Activated CD4-positive, alpha-beta T cell treated with anti-CD3 and anti-CD28 coated beads, Interleukin-2, amount 10 ng/mL, durations not matched to agents 24 days and 14 days (primary cell): ENCODE measurements at regions not wholly inside any gene's neighbourhood (a gene's known extent, or its start where the extent isn't known, plus 50 kb on each side); places are given as distances from the start of the nearest gene placed in this dataset.

Experiments
- DNase-seq: peaks from one replicate; pipeline ENCODE4 v3.0.0; 2022
- H3K27ac Mint-ChIP-seq: one replicate; pipeline ENCODE4 v1.8.0; 2022; ENCODE audit warnings: mild to moderate bottlenecking, mixed read lengths
- H3K27me3 Mint-ChIP-seq: one replicate; pipeline ENCODE4 v1.8.0; 2022; ENCODE audit warnings: mixed read lengths
- H3K36me3 Mint-ChIP-seq: one replicate; pipeline ENCODE4 v1.8.0; 2022; ENCODE audit warnings: low read depth, mild to moderate bottlenecking, mixed read lengths
- H3K4me1 Mint-ChIP-seq: one replicate; pipeline ENCODE4 v1.8.0; 2021; ENCODE audit warnings: mixed read lengths
- H3K4me3 Mint-ChIP-seq: one replicate; pipeline ENCODE4 v1.8.0; 2022; ENCODE audit warnings: mild to moderate bottlenecking, moderate library complexity, mixed read lengths
- H3K9me3 Mint-ChIP-seq: one replicate; pipeline ENCODE4 v1.8.0; 2021; ENCODE audit warnings: mixed read lengths
- intact Hi-C: fragments of 100-400 bp; cut with micrococcal nuclease; formaldehyde crosslinking; loops from one replicate; pipeline ENCODE4 v1.15.1; 2023

- Mint-ChIP-seq H3K27ac (no peak overlapping the region), H3K4me3 (no peak overlapping the region), H3K9me3 (no peaks in the 10 kb centered on the region), H3K4me1 (no peaks in the 10 kb centered on the region), H3K36me3 (no peaks in the 10 kb centered on the region), H3K27me3 (peaks cover 10% of the 10 kb centered on the region)
- no peak for DNase-seq
- intact Hi-C loops: no loop called here
Observed at GRCh38 chr18:45250479-45250878, 364.8 kb upstream of the SLC14A2 start.

- no peak overlapping the region for H3K27ac Mint-ChIP-seq
- H3K9me3 Mint-ChIP-seq: no peaks in the 10 kb centered on the region
- no peaks in the 10 kb centered on the region for H3K4me1 Mint-ChIP-seq
- no peaks in the 10 kb centered on the region for H3K36me3 Mint-ChIP-seq
- peaks cover 10% of the 10 kb centered on the region for H3K27me3 Mint-ChIP-seq
- intact Hi-C loops: no loop called here
- no peak for DNase-seq
- no peak overlapping the region for H3K4me3 Mint-ChIP-seq
Observed at GRCh38 chr18:45251236-45251635, 364.0 kb upstream of the SLC14A2 start.

- Mint-ChIP-seq H3K36me3 (no peaks in the 10 kb centered on the region), H3K9me3 (no peaks in the 10 kb centered on the region), H3K4me3 (no peak overlapping the region), H3K4me1 (no peaks in the 10 kb centered on the region), H3K27me3 (peaks cover 8% of the 10 kb centered on the region), H3K27ac (no peak overlapping the region)
- no peak for DNase-seq
- intact Hi-C loops: no loop called here
Observed at GRCh38 chr18:45252474-45252873, 362.8 kb upstream of the SLC14A2 start.

GRCh38 chr18:45253056-45253565 lies 362.2 kb upstream of the SLC14A2 start:
- Mint-ChIP-seq H3K36me3 (no peaks in the 10 kb centered on the region), H3K27ac (no peak overlapping the region), H3K9me3 (no peaks in the 10 kb centered on the region), H3K27me3 (peaks cover 7% of the 10 kb centered on the region), H3K4me1 (no peaks in the 10 kb centered on the region), H3K4me3 (no peak overlapping the region)
- no peak for DNase-seq
- intact Hi-C loops: no loop called here

GRCh38 chr18:45253973-45254708 lies 361.1 kb upstream of the SLC14A2 start:
- DNase-seq: no peak
- H3K4me1 Mint-ChIP-seq: no peaks in the 10 kb centered on the region
- H3K9me3 Mint-ChIP-seq: no peaks in the 10 kb centered on the region
- intact Hi-C loops: no loop called here
- H3K4me3 Mint-ChIP-seq: no peak overlapping the region
- peaks cover 6% of the 10 kb centered on the region for H3K27me3 Mint-ChIP-seq
- no peaks in the 10 kb centered on the region for H3K36me3 Mint-ChIP-seq
- H3K27ac Mint-ChIP-seq: no peak overlapping the region

- no peaks in the 10 kb centered on the region for H3K36me3 Mint-ChIP-seq
- no peaks in the 10 kb centered on the region for H3K9me3 Mint-ChIP-seq
- H3K27ac Mint-ChIP-seq: no peak overlapping the region
- intact Hi-C loops: no loop called here
- DNase-seq: no peak
- no peak overlapping the region for H3K4me3 Mint-ChIP-seq
- peaks cover 3% of the 10 kb centered on the region for H3K27me3 Mint-ChIP-seq
- H3K4me1 Mint-ChIP-seq: no peaks in the 10 kb centered on the region
Observed at GRCh38 chr18:45254709-45255082, 360.6 kb upstream of the SLC14A2 start.

GRCh38 chr18:45255197-45255890 lies 359.9 kb upstream of the SLC14A2 start:
- no peak overlapping the region for H3K4me3 Mint-ChIP-seq
- H3K27ac Mint-ChIP-seq: no peak overlapping the region
- H3K9me3 Mint-ChIP-seq: no peaks in the 10 kb centered on the region
- intact Hi-C loops: no loop called here
- no peak for DNase-seq
- no peaks in the 10 kb centered on the region for H3K4me1 Mint-ChIP-seq
- H3K27me3 Mint-ChIP-seq: peaks cover 2% of the 10 kb centered on the region
- H3K36me3 Mint-ChIP-seq: no peaks in the 10 kb centered on the region

GRCh38 chr18:45260125-45260524 lies 355.2 kb upstream of the SLC14A2 start:
- DNase-seq: no peak
- H3K4me3 Mint-ChIP-seq: no peak overlapping the region
- no peaks in the 10 kb centered on the region for H3K9me3 Mint-ChIP-seq
- intact Hi-C loops: no loop called here
- H3K4me1 Mint-ChIP-seq: no peaks in the 10 kb centered on the region
- no peaks in the 10 kb centered on the region for H3K27me3 Mint-ChIP-seq
- no peaks in the 10 kb centered on the region for H3K36me3 Mint-ChIP-seq
- H3K27ac Mint-ChIP-seq: no peak overlapping the region

- no peaks in the 10 kb centered on the region for H3K9me3 Mint-ChIP-seq
- H3K27me3 Mint-ChIP-seq: no peaks in the 10 kb centered on the region
- no peak for DNase-seq
- H3K27ac Mint-ChIP-seq: no peak overlapping the region
- no peaks in the 10 kb centered on the region for H3K4me1 Mint-ChIP-seq
- intact Hi-C loops: no loop called here
- H3K36me3 Mint-ChIP-seq: no peaks in the 10 kb centered on the region
- no peak overlapping the region for H3K4me3 Mint-ChIP-seq
Observed at GRCh38 chr18:45266023-45266422, 349.3 kb upstream of the SLC14A2 start.

- Mint-ChIP-seq H3K36me3 (no peaks in the 10 kb centered on the region), H3K27ac (no peak overlapping the region), H3K4me1 (no peaks in the 10 kb centered on the region), H3K9me3 (no peaks in the 10 kb centered on the region), H3K27me3 (no peaks in the 10 kb centered on the region), H3K4me3 (no peak overlapping the region)
- no peak for DNase-seq
- intact Hi-C loops: no loop called here
Observed at GRCh38 chr18:45267622-45268021, 347.7 kb upstream of the SLC14A2 start.

GRCh38 chr18:45268583-45268982 lies 346.7 kb upstream of the SLC14A2 start:
- no peaks in the 10 kb centered on the region for H3K4me1 Mint-ChIP-seq
- H3K9me3 Mint-ChIP-seq: no peaks in the 10 kb centered on the region
- no peak overlapping the region for H3K4me3 Mint-ChIP-seq
- intact Hi-C loops: no loop called here
- DNase-seq: no peak
- H3K27ac Mint-ChIP-seq: no peak overlapping the region
- H3K36me3 Mint-ChIP-seq: no peaks in the 10 kb centered on the region
- H3K27me3 Mint-ChIP-seq: no peaks in the 10 kb centered on the region

GRCh38 chr18:45270289-45270771 lies 344.9 kb upstream of the SLC14A2 start:
- intact Hi-C loops: no loop called here
- Mint-ChIP-seq H3K4me1 (no peaks in the 10 kb centered on the region), H3K4me3 (no peak overlapping the region), H3K27ac (no peak overlapping the region), H3K36me3 (no peaks in the 10 kb centered on the region), H3K27me3 (no peaks in the 10 kb centered on the region), H3K9me3 (no peaks in the 10 kb centered on the region)
- DNase-seq: no peak

- no peaks in the 10 kb centered on the region for H3K36me3 Mint-ChIP-seq
- intact Hi-C loops: loop anchor here (2.0 kb wide), 1 partner anchor 111 kb away; no protein-coding TSS in a partner anchor
- H3K27ac Mint-ChIP-seq: no peak overlapping the region
- no peaks in the 10 kb centered on the region for H3K4me1 Mint-ChIP-seq
- no peak overlapping the region for H3K4me3 Mint-ChIP-seq
- no peaks in the 10 kb centered on the region for H3K27me3 Mint-ChIP-seq
- no peak for DNase-seq
- H3K9me3 Mint-ChIP-seq: no peaks in the 10 kb centered on the region
Observed at GRCh38 chr18:45274026-45274425, 341.2 kb upstream of the SLC14A2 start.

- Mint-ChIP-seq H3K27me3 (no peaks in the 10 kb centered on the region), H3K27ac (no peak overlapping the region), H3K4me1 (no peaks in the 10 kb centered on the region), H3K36me3 (no peaks in the 10 kb centered on the region), H3K9me3 (no peaks in the 10 kb centered on the region), H3K4me3 (no peak overlapping the region)
- peak; percentile 60 for DNase-seq
- intact Hi-C loops: loop anchor here (2.0 kb wide), 1 partner anchor 109 kb away; no protein-coding TSS in a partner anchor
Observed at GRCh38 chr18:45275367-45276113, 339.7 kb upstream of the SLC14A2 start.
